IMR-90 (cell line): ENCODE measurements at regions not wholly inside any gene's neighbourhood (a gene's known extent, or its start where the extent isn't known, plus 50 kb on each side); places are given as distances from the start of the nearest gene placed in this dataset.

Experiments
- ATAC-seq: fragments of 200-7000 bp; cut with Tn5 transposase; 2 replicates; pipeline ENCODE4 v1.9.1; 2020; ENCODE audit warnings: low read depth, mild to moderate bottlenecking, moderate library complexity
- BruUV-seq: library from RNA; stranded (reverse); fragments of 400-500 nt; replicated peaks from 2 replicates; lab custom pipeline; 2021; lab: Mats Ljungman, UMichigan
- CTCF ChIA-PET: fragments of 300-600 bp; formaldehyde crosslinking; extraction: SDS; loops from one replicate; lab custom pipeline; 2021; ENCODE audit warnings: antibody characterized with exemption; lab: Yijun Ruan, JAX
- POLR2A ChIA-PET: fragments of 300-600 bp; sonication (Branson Sonifier 250); formaldehyde crosslinking; loops from one replicate; lab custom pipeline; 2022; ENCODE audit warnings: antibody characterized with exemption; ENCODE audit not compliant: unreplicated experiment; lab: Charles Lee
- DNase-seq: peaks from one replicate; pipeline ENCODE4 v3.0.0; 2013
- H2AFZ ChIP-seq: replicated peaks from 2 replicates; pipeline ENCODE3; 2013; ENCODE audit warnings: low read length, mild to moderate bottlenecking; ENCODE audit not compliant: poor library complexity
- H2AK5ac ChIP-seq: 2 replicates; pipeline ENCODE4 v1.6.1; 2013; ENCODE audit warnings: low read depth, low read length, inconsistent platforms
- H2AK9ac ChIP-seq: replicated peaks from 2 replicates; pipeline ENCODE3; 2013; ENCODE audit warnings: mild to moderate bottlenecking, low read depth, low read length, moderate library complexity; ENCODE audit not compliant: poor library complexity
- H2BK120ac ChIP-seq: 2 replicates; pipeline ENCODE4 v1.6.1; 2013; ENCODE audit warnings: low read depth, low read length, inconsistent platforms
- H2BK15ac ChIP-seq: 3 replicates; pipeline ENCODE4 v1.6.1; 2013; ENCODE audit warnings: low read depth, low read length, inconsistent platforms
- H2BK20ac ChIP-seq: 2 replicates; pipeline ENCODE4 v1.6.1; 2013; ENCODE audit warnings: low read depth, mild to moderate bottlenecking, inconsistent platforms, low read length, moderate library complexity
- H2BK5ac ChIP-seq: 2 replicates; pipeline ENCODE4 v1.6.1; 2013; ENCODE audit warnings: mild to moderate bottlenecking, low read depth, low read length, inconsistent platforms; ENCODE audit not compliant: poor library complexity, severe bottlenecking
- H3K14ac ChIP-seq: replicated peaks from 2 replicates; pipeline ENCODE4 v1.6.1; 2013; ENCODE audit warnings: low read depth, low read length, inconsistent platforms
- H3K18ac ChIP-seq: 2 replicates; pipeline ENCODE4 v1.6.1; 2013; ENCODE audit warnings: low read depth, low read length, control low read depth
- H3K23ac ChIP-seq: 2 replicates; pipeline ENCODE4 v1.6.1; 2013; ENCODE audit warnings: low read depth, low read length, inconsistent platforms
- H3K27ac ChIP-seq: 2 replicates; pipeline ENCODE4 v1.5.1; 2013; ENCODE audit warnings: mild to moderate bottlenecking, control low read depth, low read length; ENCODE audit not compliant: insufficient read depth
- H3K27me3 ChIP-seq: 2 replicates; pipeline ENCODE4 v1.6.1; 2013; ENCODE audit warnings: low read length; ENCODE audit not compliant: control insufficient read depth, insufficient read depth
- H3K36me3 ChIP-seq: 2 replicates; pipeline ENCODE4 v1.6.1; 2013; ENCODE audit warnings: low read length, mixed read lengths; ENCODE audit not compliant: control insufficient read depth, insufficient read depth
- H3K4ac ChIP-seq: 2 replicates; pipeline ENCODE4 v1.6.1; 2013; ENCODE audit warnings: low read depth, low read length, inconsistent platforms
- H3K4me1 ChIP-seq: 2 replicates; pipeline ENCODE4 v1.6.1; 2013; ENCODE audit warnings: low read length, mixed read lengths; ENCODE audit not compliant: control insufficient read depth, insufficient read depth
- H3K4me2 ChIP-seq: 2 replicates; pipeline ENCODE4 v1.6.1; 2013; ENCODE audit warnings: low read depth, mild to moderate bottlenecking, control low read depth, low read length, moderate library complexity
- H3K4me3 ChIP-seq: 2 replicates; pipeline ENCODE4 v1.5.1; 2013; ENCODE audit warnings: low read depth, mild to moderate bottlenecking, control low read depth, low read length, moderate library complexity; ENCODE audit not compliant: insufficient read depth
- H3K56ac ChIP-seq: 2 replicates; pipeline ENCODE4 v1.6.1; 2013; ENCODE audit warnings: low read length, inconsistent platforms; ENCODE audit not compliant: insufficient read depth; ENCODE audit errors: extremely low read depth
- H3K79me1 ChIP-seq, 2 experiments: 2 replicates each; pipeline ENCODE4 v1.6.1; 2013; ENCODE audit warnings: low read length in 2 of 2, inconsistent platforms in 1 of 2, low read depth in 1 of 2
- H3K9ac ChIP-seq: 2 replicates; pipeline ENCODE4 v1.6.1; 2013; ENCODE audit warnings: low read depth, low read length, control low read depth
- H3K9me1 ChIP-seq: 2 replicates; pipeline ENCODE4 v1.6.1; 2013; ENCODE audit warnings: low read length, inconsistent platforms; ENCODE audit not compliant: insufficient read depth
- H3K9me3 ChIP-seq: 2 replicates; pipeline ENCODE4 v1.6.1; 2013; ENCODE audit warnings: low read length; ENCODE audit not compliant: control insufficient read depth, insufficient read depth
- H4K20me1 ChIP-seq: 2 replicates; pipeline ENCODE4 v1.6.1; 2013; ENCODE audit warnings: low read length, inconsistent platforms; ENCODE audit not compliant: insufficient read depth
- H4K5ac ChIP-seq: 2 replicates; pipeline ENCODE4 v1.6.1; 2013; ENCODE audit warnings: mild to moderate bottlenecking, low read depth, low read length, control low read depth
- H4K8ac ChIP-seq, 2 experiments: 2 replicates each; pipeline ENCODE4 v1.6.1; 2013; ENCODE audit warnings: low read depth in 2 of 2, low read length in 2 of 2, control low read depth in 1 of 2, inconsistent platforms in 1 of 2
- H4K91ac ChIP-seq: 2 replicates; pipeline ENCODE4 v1.6.1; 2013; ENCODE audit warnings: low read depth, low read length, inconsistent platforms; ENCODE audit not compliant: insufficient read depth
- CEBPB ChIP-seq: IDR thresholded peaks from 2 replicates; pipeline ENCODE4 v1.6.1; 2012; ENCODE audit warnings: low read depth, low read length, improper control_type of control experiment
- FOS ChIP-seq: fragments of 150-350 bp; IDR thresholded peaks from 2 replicates; pipeline ENCODE4 v1.6.1; 2016; ENCODE audit warnings: low read depth, low read length
- MXI1 ChIP-seq: IDR thresholded peaks from 2 replicates; pipeline ENCODE4 v1.6.1; 2012; ENCODE audit warnings: low read depth, mild to moderate bottlenecking, low read length, moderate library complexity, borderline replicate concordance
- WGBS, 2 experiments: methylation state at CpG; one replicate each; pipeline versions ENCODE4 v1.1.5 to v1.1.7; 2013; ENCODE audit warnings: missing lambda C conversion rate in 2 of 2; ENCODE audit not compliant: insufficient read length in 1 of 2; ENCODE audit errors: extremely low coverage in 2 of 2; 5-methylcytosine and 5-hydroxymethylcytosine counted together
- dilution Hi-C: fragments of 300-500 bp; cut with HindIII; formaldehyde crosslinking; loops from one replicate; pipeline ENCODE4 v1.14.3; 2018; ENCODE audit warnings: low sequenced_read_pairs; ENCODE audit not compliant: unreplicated experiment
- in situ Hi-C: fragments of 300-500 bp; cut with MboI; formaldehyde crosslinking; loops from 3 replicates; pipeline ENCODE4 v1.14.3; 2019; ENCODE audit warnings: low sequenced_read_pairs, inconsistent platforms, mixed read lengths
- intact Hi-C: fragments of 100-400 bp; cut with micrococcal nuclease; formaldehyde crosslinking; loops from 2 replicates; pipeline ENCODE4 v1.10.0; 2022

GRCh38 chr15:79157631-79158592 lies 67.3 kb upstream of the RASGRF1 start:
- Histone ChIP-seq H2BK120ac (no peak overlapping the region), H3K27ac (no peak overlapping the region), H3K36me3 (no peaks in the 10 kb centered on the region), H3K27me3 (peaks cover 6% of the 10 kb centered on the region), H4K5ac (no peak overlapping the region), H2BK5ac (no peak overlapping the region), H3K79me1 (no peaks in the 10 kb centered on the region), H2AK9ac (no peak overlapping the region), H3K4me3 (no peak overlapping the region), H2AK5ac (no peak overlapping the region), H2BK15ac (no peak overlapping the region), H3K4me2 (no peak overlapping the region), H4K20me1 (no peaks in the 10 kb centered on the region), H3K23ac (no peak overlapping the region), H3K4ac (no peak overlapping the region), H2AFZ (no peak overlapping the region), H3K9ac (no peak overlapping the region), H2BK20ac (no peak overlapping the region), H3K14ac (no peak overlapping the region), H3K9me3 (no peaks in the 10 kb centered on the region), H3K9me1 (no peaks in the 10 kb centered on the region), H3K4me1 (no peaks in the 10 kb centered on the region), H4K91ac (no peak overlapping the region), H4K8ac (no peak overlapping the region), H3K56ac (no peak overlapping the region), H3K18ac (no peak overlapping the region)
- dilution Hi-C loops (no loop called here), in situ Hi-C loops (no loop called here), intact Hi-C loops (no loop called here)
- TF ChIP-seq FOS (no peak), MXI1 (no peak), CEBPB (no peak)
- ChIA-PET CTCF (no interaction called here), POLR2A (interaction anchor here (0.7 kb wide), 1 partner anchor 188 kb away, joined by 3 read pairs; no protein-coding TSS in a partner anchor)
- no peak for ATAC-seq
- WGBS, 2 experiments, result 57% methylated on average over 6 of the region's 13 CpGs; no CpG with 5 or more reads in 1 of the 2 experiments
- DNase-seq, result no peak
- no TSS peak for BruUV-seq
